Aorta (tissue), 5 donors: ENCODE measurements at regions not wholly inside any gene's neighbourhood (a gene's known extent, or its start where the extent isn't known, plus 50 kb on each side); places are given as distances from the start of the nearest gene placed in this dataset.
"Not testable (repeated sequence)": the region's sequence is repeated elsewhere in the genome, so short reads cannot be mapped to it uniquely, and the experiment has no call there.

Experiments
- ATAC-seq: fragments of 200-7000 bp; cut with Tn5 transposase; one replicate; pipeline ENCODE4 v1.9.1; 2022; ENCODE audit warnings: moderate library complexity; ENCODE audit not compliant: low FRiP score
- DNase-seq, 2 donors: peaks; one replicate each; pipeline ENCODE4 v3.0.0-alpha.2; 2020
- H3K27ac ChIP-seq, 2 donors: one replicate each; pipeline ENCODE4 v1.5.1; 2013; ENCODE audit warnings: low read length in 2 of 2, mild to moderate bottlenecking in 2 of 2, moderate library complexity in 2 of 2, control low read depth in 1 of 2, inconsistent platforms in 1 of 2, low read depth in 1 of 2
- H3K27me3 ChIP-seq, 2 donors: one replicate each; pipeline ENCODE4 v1.6.1; 2013; ENCODE audit warnings: control low read depth in 1 of 2, low read length in 1 of 2, mild to moderate bottlenecking in 1 of 2, moderate library complexity in 1 of 2; ENCODE audit not compliant: insufficient read depth in 2 of 2, control insufficient read depth in 1 of 2
- H3K36me3 ChIP-seq, 2 donors: one replicate each; pipeline ENCODE4 v1.6.1; 2013; ENCODE audit warnings: control low read depth in 1 of 2, low read length in 1 of 2, mild to moderate bottlenecking in 1 of 2; ENCODE audit not compliant: insufficient read depth in 2 of 2, control insufficient read depth in 1 of 2
- H3K4me1 ChIP-seq, 2 donors: one replicate each; pipeline ENCODE4 v1.6.1; 2013; ENCODE audit warnings: low read length in 2 of 2, control low read depth in 1 of 2, mild to moderate bottlenecking in 1 of 2, moderate library complexity in 1 of 2; ENCODE audit not compliant: insufficient read depth in 2 of 2, control insufficient read depth in 1 of 2
- H3K4me3 ChIP-seq, 2 donors: one replicate each; pipeline ENCODE4 v1.5.1; 2013; ENCODE audit warnings: low read length in 2 of 2, control low read depth in 1 of 2, mild to moderate bottlenecking in 1 of 2
- H3K9me3 ChIP-seq: one replicate; pipeline ENCODE4 v1.6.1; 2013; ENCODE audit warnings: mild to moderate bottlenecking, low read length; ENCODE audit not compliant: control insufficient read depth
- WGBS, 2 donors: extraction: QIAGEN DNeasy Blood & Tissue Kit; methylation state at CpG; one replicate each; pipeline ENCODE4 v1.1.7; 2013; 5-methylcytosine and 5-hydroxymethylcytosine counted together
- intact Hi-C, 2 donors: fragments of 100-400 bp; cut with DNase I; formaldehyde crosslinking; loops; one replicate each; pipeline versions ENCODE4 v1.14.2 to v1.15.0; 2022
- donor health status: healthy with polysubstance abuse.
- donor health status: Bipolar disorder and iron deficiency.
- donor health status: DM: no; HTN: no; CAD: no.
- donor health status: DM: no; HTN: no; CAD: no.
- donor health status: DM: yes; HTN: yes; CAD: no.

DNA sequence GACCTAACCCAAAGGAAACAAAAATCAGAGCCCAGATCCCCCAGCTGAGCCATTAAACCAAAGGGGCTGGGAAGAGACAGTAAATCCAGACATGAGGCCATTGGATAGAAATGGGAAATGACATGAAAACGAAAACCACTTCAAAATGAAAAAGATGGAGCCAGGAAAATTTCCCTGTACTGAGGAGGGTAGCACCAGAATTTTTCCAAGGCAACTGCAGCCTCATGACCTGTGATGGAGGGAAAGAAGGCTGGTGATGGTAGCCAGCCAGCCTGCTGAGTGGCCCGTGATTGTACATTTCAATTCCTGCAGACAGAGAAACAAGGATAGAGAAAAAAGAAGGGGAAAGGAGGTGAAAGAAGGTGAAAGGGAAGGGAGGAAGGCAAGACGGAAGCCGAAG is 268.4 kb upstream of the PLET1 start:
- no peak for ATAC-seq
- no peaks in the 10 kb centered on the region for H3K4me1 ChIP-seq
- no peak overlapping the region for H3K27ac ChIP-seq
- H3K4me3 ChIP-seq, result no peak overlapping the region
- H3K9me3 ChIP-seq, result no peaks in the 10 kb centered on the region
- intact Hi-C loops, result loop anchor here in 1 of 2 donors (10.0 kb wide), 1 partner anchor 304 kb away; the partner anchor contains the start of gene PTS
- no peak for DNase-seq
- no peaks in the 10 kb centered on the region for H3K36me3 ChIP-seq
- no peaks in the 10 kb centered on the region for H3K27me3 ChIP-seq
- WGBS, 2 donors, result 88 to 93% methylated on average over 4 of the region's 4 CpGs

DNA sequence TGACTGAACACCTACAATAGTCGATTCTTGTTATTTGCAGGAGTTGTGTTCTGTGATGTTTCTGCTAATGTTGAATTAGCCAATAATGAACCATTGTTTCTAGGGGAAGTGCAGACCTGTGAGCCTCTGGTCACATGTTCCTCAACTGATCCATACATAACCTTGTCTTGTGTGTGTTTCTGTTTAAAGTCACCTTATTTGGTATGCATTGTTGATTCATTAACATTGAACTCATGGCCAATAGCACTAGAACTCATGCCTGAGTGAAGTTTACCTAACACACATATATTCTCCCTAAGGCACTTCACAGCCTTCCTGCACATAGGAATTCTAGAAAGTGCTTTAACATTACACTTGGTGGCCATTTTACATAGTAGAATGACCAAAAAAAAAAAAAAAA is 271.8 kb upstream of the PLET1 start:
- Histone ChIP-seq H3K4me3 (no peak overlapping the region), H3K27me3 (no peaks in the 10 kb centered on the region), H3K4me1 (no peaks in the 10 kb centered on the region), H3K36me3 (no peaks in the 10 kb centered on the region), H3K27ac (no peak overlapping the region), H3K9me3 (no peaks in the 10 kb centered on the region)
- 92 to 100% methylated on average over 1 of the region's 1 CpG for WGBS, 2 donors
- DNase-seq (no peak), ATAC-seq (no peak)
- intact Hi-C loops, result no loop called here

DNA sequence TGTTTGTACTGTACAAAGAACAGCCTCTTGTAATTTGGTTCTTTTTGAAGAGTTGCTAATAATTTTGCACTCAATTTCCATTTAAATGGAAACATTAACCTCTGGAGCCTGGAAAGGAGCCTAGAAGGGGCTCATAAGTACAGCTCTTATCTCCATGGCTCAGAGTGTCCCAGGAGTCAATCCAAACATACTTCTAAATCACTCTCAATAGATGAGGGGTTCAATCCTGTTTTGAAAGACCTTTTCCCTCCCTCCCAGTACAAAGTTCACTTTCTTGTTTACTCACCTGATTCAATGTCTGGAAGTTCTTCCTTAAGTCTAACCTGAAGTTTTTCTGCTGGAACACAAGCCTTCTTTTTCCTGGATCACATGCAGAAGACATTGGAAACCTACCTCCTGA is 273.0 kb upstream of the PLET1 start:
- no peaks in the 10 kb centered on the region for H3K9me3 ChIP-seq
- ATAC-seq (no peak), DNase-seq (no peak)
- no peaks in the 10 kb centered on the region for H3K27me3 ChIP-seq
- H3K27ac ChIP-seq, result no peak overlapping the region
- no peak overlapping the region for H3K4me3 ChIP-seq
- H3K36me3 ChIP-seq, result no peaks in the 10 kb centered on the region
- intact Hi-C loops, result no loop called here
- no peaks in the 10 kb centered on the region for H3K4me1 ChIP-seq

DNA sequence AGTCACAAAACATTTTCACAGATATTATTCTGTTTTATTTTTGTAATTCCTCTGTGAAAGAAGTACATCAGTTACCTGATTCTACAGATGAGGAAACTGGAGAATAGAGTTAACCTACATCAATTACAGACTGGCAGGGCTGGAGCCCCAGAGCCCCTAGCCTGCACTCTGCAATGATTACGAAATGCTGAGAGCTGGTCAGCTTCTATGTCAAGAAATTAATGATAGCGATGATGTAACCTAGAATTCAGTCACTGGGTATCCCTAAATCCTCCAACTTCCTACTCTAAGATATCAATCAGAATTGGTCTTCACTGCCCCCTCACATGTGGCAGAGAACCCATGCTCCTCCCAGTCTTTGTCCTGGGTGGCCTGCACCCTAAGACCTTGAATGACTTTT is 273.5 kb upstream of the PLET1 start:
- H3K27me3 ChIP-seq, result no peaks in the 10 kb centered on the region
- intact Hi-C loops, result no loop called here
- DNase-seq, result no peak
- ATAC-seq, result no peak
- H3K9me3 ChIP-seq, result no peaks in the 10 kb centered on the region
- no peak overlapping the region for H3K4me3 ChIP-seq
- no peaks in the 10 kb centered on the region for H3K36me3 ChIP-seq
- H3K4me1 ChIP-seq, result no peaks in the 10 kb centered on the region
- no peak overlapping the region for H3K27ac ChIP-seq
- WGBS, 2 donors, result 94 to 95% methylated on average over 2 of the region's 2 CpGs

DNA sequence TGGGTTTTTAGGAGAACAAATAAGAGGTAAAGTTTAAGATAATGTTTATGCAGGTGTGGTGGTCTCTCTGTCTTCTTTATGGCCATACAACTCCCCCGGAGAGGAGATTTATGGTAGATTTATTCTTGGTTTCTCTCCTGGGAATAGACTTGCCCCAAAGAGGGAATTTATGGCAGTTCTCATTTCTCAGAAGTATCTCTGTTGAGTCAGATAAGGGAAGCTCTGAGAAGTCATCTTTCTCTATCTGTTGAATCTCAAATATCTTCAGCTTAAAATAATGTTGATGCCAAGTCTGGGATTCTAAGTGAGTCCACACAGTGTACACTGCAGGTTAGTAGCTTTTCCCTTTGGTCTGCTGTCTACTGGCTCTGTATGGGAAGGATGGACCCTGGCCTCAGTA is 276.4 kb upstream of the PLET1 start:
- Histone ChIP-seq H3K9me3 (no peaks in the 10 kb centered on the region), H3K4me3 (no peak overlapping the region), H3K27me3 (no peaks in the 10 kb centered on the region), H3K27ac (no peak overlapping the region), H3K36me3 (no peaks in the 10 kb centered on the region), H3K4me1 (no peaks in the 10 kb centered on the region)
- intact Hi-C loops, result no loop called here
- ATAC-seq (no peak), DNase-seq (no peak)
- WGBS, 2 donors, result 62 to 74% methylated on average over 1 of the region's 1 CpG

DNA sequence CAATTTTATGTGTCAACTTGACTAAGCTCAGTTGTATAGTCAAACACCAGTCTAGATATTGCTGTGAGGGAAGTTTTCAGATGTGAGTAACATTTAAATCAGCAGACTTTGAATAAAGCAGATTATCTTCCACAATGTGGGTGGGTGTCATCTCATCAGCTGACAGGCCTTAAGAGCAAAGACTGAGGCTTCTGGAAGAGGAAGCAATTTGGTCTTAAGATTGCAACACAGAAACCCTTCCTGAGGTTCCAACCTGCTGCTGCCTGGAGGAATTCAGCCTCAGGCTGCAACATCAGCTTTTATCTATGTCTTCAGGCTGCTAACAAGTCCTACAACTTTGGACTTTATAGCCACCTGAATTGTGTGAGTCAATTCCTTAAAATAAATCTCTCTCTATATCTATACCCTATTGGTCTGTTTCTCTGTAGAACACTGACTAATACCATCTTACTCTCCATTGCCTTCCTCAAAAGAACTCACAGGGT is 277.2 kb upstream of the PLET1 start:
- no peak for DNase-seq
- Histone ChIP-seq H3K9me3 (no peaks in the 10 kb centered on the region), H3K27me3 (no peaks in the 10 kb centered on the region), H3K4me1 (no peaks in the 10 kb centered on the region), H3K36me3 (no peaks in the 10 kb centered on the region), H3K4me3 (no peak overlapping the region), H3K27ac (no peak overlapping the region)
- intact Hi-C loops, result no loop called here
- no peak for ATAC-seq

DNA sequence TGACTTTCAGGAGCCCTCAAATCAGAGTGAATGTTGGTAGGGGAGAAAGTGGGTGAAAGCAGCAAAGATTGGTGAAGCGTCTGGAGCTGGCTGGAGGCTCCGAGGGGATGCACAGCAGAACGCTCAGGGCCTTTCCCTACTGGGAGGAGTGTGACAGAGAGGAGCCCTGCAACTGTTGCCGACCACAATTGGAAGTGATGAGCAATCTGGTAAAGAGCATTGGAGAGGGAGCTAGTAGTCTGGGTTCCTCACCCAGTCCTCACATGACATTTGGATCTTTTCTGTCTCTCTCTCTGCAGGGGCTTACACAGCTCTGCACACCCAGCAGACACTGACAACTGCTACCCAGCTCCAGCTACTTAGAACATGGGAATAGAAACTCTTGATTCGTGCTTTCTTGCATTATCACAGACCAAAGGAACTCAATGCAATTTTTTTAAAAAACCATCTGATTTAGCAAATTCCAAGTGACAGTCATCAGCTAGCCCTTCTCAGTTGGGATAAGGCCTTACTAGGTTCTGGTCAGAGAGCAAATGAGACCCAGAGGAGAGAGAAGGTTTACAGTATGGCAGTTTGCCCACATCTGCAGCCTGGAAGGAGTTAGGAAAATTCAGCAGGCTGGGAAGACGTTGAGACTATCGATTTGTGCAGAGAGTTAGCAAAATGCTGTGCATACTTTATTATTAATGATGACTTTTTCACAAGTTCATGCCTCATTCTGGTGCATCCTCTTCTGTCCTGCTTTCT is 278.0 kb upstream of the PLET1 start:
- 52% methylated on average over 7 of the region's 7 CpGs for WGBS, 2 donors
- intact Hi-C loops, result no loop called here
- Histone ChIP-seq H3K27me3 (no peaks in the 10 kb centered on the region), H3K4me1 (no peaks in the 10 kb centered on the region), H3K36me3 (no peaks in the 10 kb centered on the region), H3K9me3 (no peaks in the 10 kb centered on the region), H3K27ac (no peak overlapping the region), H3K4me3 (no peak overlapping the region)
- ATAC-seq (no peak), DNase-seq (no peak)

DNA sequence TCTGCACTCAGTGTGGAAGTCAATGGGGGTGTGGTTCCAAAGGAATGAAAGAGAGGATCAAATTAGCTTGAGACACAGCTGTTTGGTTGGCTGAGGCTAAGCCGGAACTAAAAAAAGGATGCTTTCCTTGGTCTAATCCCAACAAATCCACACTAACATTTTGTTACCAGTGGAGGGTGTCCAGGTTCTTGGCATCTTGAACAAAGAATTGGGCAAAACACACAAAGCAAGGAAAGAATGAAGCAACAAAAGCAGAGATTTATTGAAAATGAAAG is 278.6 kb upstream of the PLET1 start:
- H3K36me3 ChIP-seq, H3K27me3 ChIP-seq, DNase-seq, H3K27ac ChIP-seq, H3K9me3 ChIP-seq, H3K4me1 ChIP-seq, ATAC-seq, intact Hi-C loops, H3K4me3 ChIP-seq: not testable (repeated sequence)
- 0 to 1% methylated on average over 1 of the region's 1 CpG for whole genome bisulfite sequencing, 2 donors

DNA sequence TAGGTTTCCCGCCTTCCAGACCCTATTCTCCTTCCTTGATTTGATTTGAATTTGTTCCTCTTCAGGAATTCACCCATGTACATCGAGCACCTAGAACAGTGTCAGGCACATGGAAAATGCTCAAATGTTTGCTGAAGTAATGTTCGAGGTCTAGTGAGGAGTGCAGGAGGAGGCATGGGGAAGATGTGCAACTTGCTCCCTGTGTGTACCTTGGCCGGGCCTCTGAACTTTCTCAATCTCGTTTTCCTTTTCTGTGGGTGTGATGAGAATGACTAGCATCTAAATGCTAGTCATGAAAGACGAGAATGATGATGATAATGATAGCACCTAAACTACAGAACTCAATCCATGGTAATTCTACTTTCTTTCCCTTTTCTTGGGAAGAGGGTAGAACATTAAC is 279.1 kb upstream of the PLET1 start:
- DNase-seq (no peak), ATAC-seq (no peak)
- 41% methylated on average over 6 of the region's 6 CpGs for WGBS, 2 donors
- H3K36me3 ChIP-seq, result no peaks in the 10 kb centered on the region
- no peak overlapping the region for H3K27ac ChIP-seq
- no peaks in the 10 kb centered on the region for H3K4me1 ChIP-seq
- intact Hi-C loops, result no loop called here
- H3K4me3 ChIP-seq, result no peak overlapping the region
- H3K9me3 ChIP-seq, result no peaks in the 10 kb centered on the region
- no peaks in the 10 kb centered on the region for H3K27me3 ChIP-seq
